Left ventricle myocardium inferior (tissue), 1 donor: ENCODE measurements at regions not wholly inside any gene's neighbourhood (a gene's known extent, or its start where the extent isn't known, plus 50 kb on each side); places are given as distances from the start of the nearest gene placed in this dataset.

ENCODE experiments used
- DNase-seq: peaks from one replicate; pipeline ENCODE4 v3.0.0-alpha.2; 2020
- H3K27ac ChIP-seq: fragments of 200-600 bp; replicated peaks from 2 replicates; pipeline ENCODE4 v1.8.0; 2021
- H3K27me3 ChIP-seq: fragments of 200-600 bp; 2 replicates; pipeline ENCODE4 v1.8.0; 2021; ENCODE audit warnings: low read depth
- H3K36me3 ChIP-seq: fragments of 200-600 bp; 2 replicates; pipeline ENCODE4 v1.8.0; 2021
- H3K4me1 ChIP-seq: fragments of 200-600 bp; 2 replicates; pipeline ENCODE4 v1.8.0; 2021
- H3K4me3 ChIP-seq: fragments of 200-600 bp; 2 replicates; pipeline ENCODE4 v1.8.0; 2021; ENCODE audit warnings: mild to moderate bottlenecking, moderate library complexity
- H3K9me3 ChIP-seq: fragments of 200-600 bp; replicated peaks from 2 replicates; pipeline ENCODE4 v1.8.0; 2021
- intact Hi-C: fragments of 100-400 bp; cut with micrococcal nuclease; formaldehyde crosslinking; loops from one replicate; pipeline ENCODE4 v1.11.0; 2022
- TF ChIP-seq, protein P1 (sequence below): fragments of 200-600 bp; IDR thresholded peaks from 2 replicates; pipeline ENCODE4 v1.8.0; 2021; ENCODE audit warnings: antibody characterized with exemption, mild to moderate bottlenecking, borderline replicate concordance
- donor health status: DM: no; HTN: yes; CAD: no; lungs with severe emphysema.

DNA sequence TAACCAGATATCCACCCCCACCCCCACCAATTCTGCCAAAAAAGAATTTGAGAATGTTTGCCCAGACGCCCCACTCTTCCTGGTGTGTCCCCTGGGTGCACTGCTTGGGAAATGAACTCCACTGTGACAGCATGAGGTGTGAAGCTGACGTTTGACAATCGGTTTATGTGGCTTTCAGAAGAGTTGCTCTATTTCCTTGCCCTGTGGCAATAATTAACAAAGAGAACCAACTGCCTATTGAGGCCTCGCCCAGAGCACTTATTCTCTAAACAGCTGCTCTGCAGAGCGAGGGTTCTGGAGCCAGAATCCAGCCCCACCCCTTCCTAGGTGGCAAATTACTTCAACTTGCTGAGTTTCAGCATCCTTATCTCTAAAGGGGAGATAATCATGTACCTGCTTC lies 115.8 kb upstream of the SIX3 start:
- Histone ChIP-seq H3K4me3 (no peak overlapping the region), H3K27ac (no peak overlapping the region), H3K36me3 (no peaks in the 10 kb centered on the region), H3K4me1 (no peaks in the 10 kb centered on the region), H3K27me3 (peaks cover 88% of the 10 kb centered on the region), H3K9me3 (no peaks in the 10 kb centered on the region)
- no peak for DNase-seq
- intact Hi-C loops, result no loop called here
- TF ChIP-seq, protein P1, sequence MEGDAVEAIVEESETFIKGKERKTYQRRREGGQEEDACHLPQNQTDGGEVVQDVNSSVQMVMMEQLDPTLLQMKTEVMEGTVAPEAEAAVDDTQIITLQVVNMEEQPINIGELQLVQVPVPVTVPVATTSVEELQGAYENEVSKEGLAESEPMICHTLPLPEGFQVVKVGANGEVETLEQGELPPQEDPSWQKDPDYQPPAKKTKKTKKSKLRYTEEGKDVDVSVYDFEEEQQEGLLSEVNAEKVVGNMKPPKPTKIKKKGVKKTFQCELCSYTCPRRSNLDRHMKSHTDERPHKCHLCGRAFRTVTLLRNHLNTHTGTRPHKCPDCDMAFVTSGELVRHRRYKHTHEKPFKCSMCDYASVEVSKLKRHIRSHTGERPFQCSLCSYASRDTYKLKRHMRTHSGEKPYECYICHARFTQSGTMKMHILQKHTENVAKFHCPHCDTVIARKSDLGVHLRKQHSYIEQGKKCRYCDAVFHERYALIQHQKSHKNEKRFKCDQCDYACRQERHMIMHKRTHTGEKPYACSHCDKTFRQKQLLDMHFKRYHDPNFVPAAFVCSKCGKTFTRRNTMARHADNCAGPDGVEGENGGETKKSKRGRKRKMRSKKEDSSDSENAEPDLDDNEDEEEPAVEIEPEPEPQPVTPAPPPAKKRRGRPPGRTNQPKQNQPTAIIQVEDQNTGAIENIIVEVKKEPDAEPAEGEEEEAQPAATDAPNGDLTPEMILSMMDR, result no peak

- Histone ChIP-seq H3K36me3 (no peaks in the 10 kb centered on the region), H3K4me1 (no peaks in the 10 kb centered on the region), H3K27me3 (peaks cover 82% of the 10 kb centered on the region), H3K9me3 (no peaks in the 10 kb centered on the region), H3K4me3 (no peak overlapping the region), H3K27ac (no peak overlapping the region)
- DNase-seq, result no peak
- intact Hi-C loops, result no loop called here
- TF ChIP-seq, protein P1, result no peak
Observed at GRCh38 chr2:44826601-44827000, 114.9 kb upstream of the SIX3 start.

DNA sequence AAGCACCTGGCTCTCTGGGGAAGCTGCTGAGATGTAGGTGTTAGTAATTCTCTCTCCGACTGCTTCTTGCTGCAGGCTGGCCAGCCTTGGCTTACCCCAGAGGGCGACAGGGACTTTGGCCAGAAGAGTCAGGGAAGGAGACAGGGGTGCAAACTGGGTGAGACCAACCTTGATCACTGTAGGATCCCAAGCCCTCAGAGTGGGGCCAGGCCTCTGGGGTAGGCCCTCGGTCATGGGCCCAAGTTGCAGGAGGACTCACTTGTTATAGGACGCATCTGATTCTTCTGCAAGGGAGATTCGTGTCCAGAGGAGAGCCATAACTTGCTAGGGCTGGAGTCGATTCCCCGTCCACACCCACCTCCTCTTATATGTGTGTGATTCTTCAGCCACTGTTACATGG lies 111.7 kb upstream of the SIX3 start:
- no peak for DNase-seq
- no peak overlapping the region for H3K4me3 ChIP-seq
- peaks cover 63% of the 10 kb centered on the region for H3K27me3 ChIP-seq
- H3K36me3 ChIP-seq, result no peaks in the 10 kb centered on the region
- H3K4me1 ChIP-seq, result no peaks in the 10 kb centered on the region
- intact Hi-C loops, result no loop called here
- TF ChIP-seq, protein P1, result no peak
- H3K27ac ChIP-seq, result no peak overlapping the region
- peaks cover 17% of the 10 kb centered on the region for H3K9me3 ChIP-seq

DNA sequence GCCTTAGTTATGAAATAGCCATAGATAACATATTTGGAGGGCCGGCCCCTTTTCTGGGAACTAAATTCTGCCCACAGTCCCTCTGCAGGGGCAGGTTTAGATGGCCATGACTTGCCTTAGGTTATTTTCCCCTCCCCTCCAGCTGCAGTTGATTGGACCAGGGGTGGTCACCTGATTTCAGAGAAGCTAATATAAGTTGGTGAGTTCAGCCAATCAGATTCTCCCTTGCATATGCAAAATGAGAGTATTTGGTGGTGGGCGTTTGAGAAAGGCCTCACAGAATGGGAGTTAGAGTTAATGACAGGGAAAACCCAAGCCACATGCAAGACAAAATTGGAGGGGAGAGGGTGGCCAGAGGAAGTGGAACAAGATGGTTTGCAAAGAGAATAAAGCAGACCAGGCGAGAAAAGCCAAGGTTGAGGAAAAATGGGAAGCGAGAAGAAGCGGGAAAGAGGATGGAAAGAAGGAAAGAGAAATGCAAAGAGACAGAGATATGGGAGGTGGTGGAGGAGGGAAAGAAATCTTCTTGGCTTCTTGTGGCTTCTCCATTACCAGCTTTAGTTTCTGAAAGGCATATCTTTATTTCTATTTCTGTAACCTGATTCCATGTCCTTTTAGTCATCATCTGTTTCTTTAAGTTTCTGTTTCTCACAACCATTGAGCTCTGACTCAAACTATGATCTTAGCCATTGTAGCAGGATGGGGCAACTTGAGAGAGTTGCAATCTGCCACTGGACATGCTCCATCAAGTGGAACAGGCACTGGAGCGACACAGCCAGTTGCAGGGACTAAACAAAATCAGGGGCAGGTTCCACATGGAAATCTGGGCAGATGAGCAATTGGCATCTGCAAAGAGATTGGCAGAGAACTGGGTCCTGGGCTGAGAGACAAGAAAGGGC lies 108.1 kb upstream of the SIX3 start:
- no peak for DNase-seq
- H3K4me3 ChIP-seq, result no peak overlapping the region
- H3K27me3 ChIP-seq, result peaks cover 38% of the 10 kb centered on the region
- intact Hi-C loops, result no loop called here
- H3K27ac ChIP-seq, result no peak overlapping the region
- H3K9me3 ChIP-seq, result peaks cover 24% of the 10 kb centered on the region
- H3K36me3 ChIP-seq, result no peaks in the 10 kb centered on the region
- no peaks in the 10 kb centered on the region for H3K4me1 ChIP-seq
- TF ChIP-seq, protein P1, result no peak

GRCh38 chr2:44834656-44835055 lies 106.8 kb upstream of the SIX3 start:
- H3K4me1 ChIP-seq, result no peaks in the 10 kb centered on the region
- no peak overlapping the region for H3K4me3 ChIP-seq
- peaks cover 24% of the 10 kb centered on the region for H3K9me3 ChIP-seq
- no peak for DNase-seq
- H3K27me3 ChIP-seq, result peaks cover 30% of the 10 kb centered on the region
- H3K36me3 ChIP-seq, result no peaks in the 10 kb centered on the region
- H3K27ac ChIP-seq, result no peak overlapping the region
- intact Hi-C loops, result no loop called here
- TF ChIP-seq, protein P1, result no peak
